Tibial nerve (tissue), 4 donors: ENCODE measurements at regions not wholly inside any gene's neighbourhood (a gene's known extent, or its start where the extent isn't known, plus 50 kb on each side); places are given as distances from the start of the nearest gene placed in this dataset.
A peak's percentile ranks its signal among the peaks of the same experiment; 100 is the strongest.

Source experiments
- DNase-seq, 2 donors: peaks; one replicate each; pipeline ENCODE4 v3.0.0-alpha.2; 2019; ENCODE audit warnings: low spot score in 2 of 2
- H3K27ac ChIP-seq, 4 donors: fragments of 200-600 bp; sonication (generic) in 3 of 4; one replicate each; pipeline ENCODE4 v1.5.1; 2017 to 2019; ENCODE audit warnings: mild to moderate bottlenecking in 1 of 4
- H3K27me3 ChIP-seq, 2 donors: fragments of 200-600 bp; sonication (generic) in 1 of 2; one replicate each; pipeline versions ENCODE4 v1.5.1 to v1.6.0; 2017 to 2019
- H3K36me3 ChIP-seq, 3 donors: fragments of 200-600 bp; sonication (generic); one replicate each; pipeline ENCODE4 v1.5.1; 2018 to 2019
- H3K4me1 ChIP-seq, 4 donors: fragments of 200-600 bp; sonication (generic) in 3 of 4; one replicate each; pipeline ENCODE4 v1.5.1; 2017 to 2019
- H3K4me3 ChIP-seq, 4 donors: fragments of 200-600 bp; sonication (generic) in 3 of 4; one replicate each; pipeline ENCODE4 v1.5.1; 2017 to 2019; ENCODE audit warnings: mild to moderate bottlenecking in 1 of 4, moderate library complexity in 1 of 4
- H3K9me3 ChIP-seq, 4 donors: fragments of 200-600 bp; sonication (generic) in 3 of 4; one replicate each; pipeline ENCODE4 v1.5.1; 2017 to 2019
- CTCF ChIP-seq, 5 experiments: fragments of 200-600 bp in 3 of 5; fragments of 450-650 bp in 2 of 5; sonication (generic) in 3 of 5; IDR thresholded peaks; one replicate each; pipeline ENCODE4 v1.5.1; 2016 to 2019; ENCODE audit warnings: antibody characterized with exemption in 5 of 5, mild to moderate bottlenecking in 3 of 5, moderate library complexity in 2 of 5
- EP300 ChIP-seq, 2 donors: sonication (generic); formaldehyde crosslinking; IDR thresholded peaks; one replicate each; pipeline ENCODE4 v1.6.1; 2017; ENCODE audit warnings: antibody characterized with exemption in 2 of 2, mild to moderate bottlenecking in 1 of 2
- POLR2A ChIP-seq, 2 donors: fragments of 450-650 bp; IDR thresholded peaks; one replicate each; pipeline ENCODE4 v1.6.1; 2017; ENCODE audit warnings: antibody characterized with exemption in 2 of 2, mild to moderate bottlenecking in 2 of 2, moderate library complexity in 2 of 2
- WGBS, 2 donors: methylation state at CpG; one replicate each; pipeline ENCODE4 v1.1.5; 2018; 5-methylcytosine and 5-hydroxymethylcytosine counted together

- Histone ChIP-seq H3K4me3 (no peak overlapping the region), H3K9me3 (peaks cover 0 to 6% (median 0%) of the 10 kb centered on the region in 4 donors), H3K4me1 (peaks cover 0 to 2% (median 0%) of the 10 kb centered on the region in 4 donors), H3K27me3 (no peaks in the 10 kb centered on the region), H3K27ac (no peak overlapping the region), H3K36me3 (no peaks in the 10 kb centered on the region)
- no peak for TF ChIP-seq POLR2A (IDR thresholded peaks at IDR 0.05)
- no peak for TF ChIP-seq CTCF (IDR thresholded peaks at IDR 0.05)
- no peak for TF ChIP-seq EP300 (IDR thresholded peaks at IDR 0.05)
- WGBS, 2 donors, result 80 to 84% methylated on average over 9 of the region's 9 CpGs
- no peak for DNase-seq
Observed at GRCh38 chr2:203798296-203799087, 69.1 kb upstream of the CTLA4 start.

GRCh38 chr2:203799908-203800307 lies 67.7 kb upstream of the CTLA4 start:
- Histone ChIP-seq H3K4me3 (no peak overlapping the region), H3K27me3 (no peaks in the 10 kb centered on the region), H3K27ac (no peak overlapping the region), H3K36me3 (no peaks in the 10 kb centered on the region), H3K4me1 (peaks cover 0 to 17% (median 3%) of the 10 kb centered on the region in 4 donors), H3K9me3 (peaks cover 0 to 8% (median 0%) of the 10 kb centered on the region in 4 donors)
- TF ChIP-seq EP300 (IDR thresholded peaks at IDR 0.05), result no peak
- no peak for TF ChIP-seq CTCF (IDR thresholded peaks at IDR 0.05)
- no peak for TF ChIP-seq POLR2A (IDR thresholded peaks at IDR 0.05)
- WGBS, 2 donors, result 67 to 72% methylated on average over 3 of the region's 3 CpGs
- no peak for DNase-seq

- DNase-seq, result no peak
- peaks cover 0 to 19% (median 3%) of the 10 kb centered on the region in 4 donors for H3K4me1 ChIP-seq
- TF ChIP-seq CTCF (IDR thresholded peaks at IDR 0.05), result no peak
- no peak for TF ChIP-seq EP300 (IDR thresholded peaks at IDR 0.05)
- no peak for TF ChIP-seq POLR2A (IDR thresholded peaks at IDR 0.05)
- 95 to 97% methylated on average over 4 of the region's 4 CpGs for WGBS, 2 donors
- H3K4me3 ChIP-seq, result no peak overlapping the region
- no peaks in the 10 kb centered on the region for H3K36me3 ChIP-seq
- H3K9me3 ChIP-seq, result peaks cover 0 to 17% (median 3%) of the 10 kb centered on the region in 4 donors
- no peaks in the 10 kb centered on the region for H3K27me3 ChIP-seq
- H3K27ac ChIP-seq, result no peak overlapping the region
Observed at GRCh38 chr2:203800783-203801182, 66.8 kb upstream of the CTLA4 start.

DNA sequence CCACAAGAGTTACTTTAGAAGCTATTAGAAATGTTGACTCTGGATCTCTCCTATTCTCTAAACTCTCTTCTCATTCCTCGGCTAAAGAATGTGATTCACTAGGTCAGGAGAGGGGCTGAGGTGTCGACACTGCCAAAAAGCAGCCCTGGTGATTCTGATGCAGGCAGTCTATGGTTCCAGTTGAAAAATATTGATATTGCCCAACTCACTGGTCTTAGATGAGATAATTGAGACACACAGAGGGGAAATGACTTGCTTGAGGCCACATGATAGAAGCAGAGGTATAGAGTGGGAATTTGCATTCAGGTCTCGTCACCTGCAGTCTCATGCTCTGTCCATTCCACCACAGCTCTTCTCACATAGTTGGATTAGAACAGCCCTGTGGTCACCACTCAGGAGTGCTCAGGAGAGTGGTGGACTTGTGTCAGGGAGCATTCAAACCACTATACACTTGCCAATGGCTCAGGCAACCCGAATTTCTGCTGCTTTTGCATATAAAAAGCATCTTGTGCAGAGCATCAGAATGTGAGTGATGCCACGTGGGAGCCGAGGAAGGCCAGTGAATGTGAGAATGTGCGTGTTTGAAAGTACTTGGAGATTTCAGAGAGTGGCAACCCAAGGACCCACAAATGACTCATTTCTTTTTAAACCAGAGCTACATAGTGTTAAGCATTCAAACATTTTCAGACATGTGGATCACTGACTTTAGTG lies 65.1 kb upstream of the CTLA4 start:
- Histone ChIP-seq H3K27me3 (no peaks in the 10 kb centered on the region), H3K4me3 (no peak overlapping the region), H3K4me1 (peaks cover 0 to 19% (median 3%) of the 10 kb centered on the region in 4 donors), H3K9me3 (peaks cover 0 to 19% (median 3%) of the 10 kb centered on the region in 4 donors), H3K27ac (no peak overlapping the region), H3K36me3 (no peaks in the 10 kb centered on the region)
- TF ChIP-seq POLR2A (IDR thresholded peaks at IDR 0.05), result no peak
- no peak for TF ChIP-seq CTCF (IDR thresholded peaks at IDR 0.05)
- no peak for TF ChIP-seq EP300 (IDR thresholded peaks at IDR 0.05)
- DNase-seq, result no peak
- WGBS, 2 donors, result 76 to 78% methylated on average over 7 of the region's 7 CpGs

- Histone ChIP-seq H3K4me1 (peaks cover 0 to 23% (median 3%) of the 10 kb centered on the region in 4 donors), H3K36me3 (no peaks in the 10 kb centered on the region), H3K9me3 (peaks cover 0 to 19% (median 3%) of the 10 kb centered on the region in 4 donors), H3K27me3 (no peaks in the 10 kb centered on the region), H3K27ac (peak overlapping the region in 1 of 4 donors; percentile 37), H3K4me3 (no peak overlapping the region)
- DNase-seq, result no peak
- TF ChIP-seq POLR2A (IDR thresholded peaks at IDR 0.05) (no peak), EP300 (IDR thresholded peaks at IDR 0.05) (no peak), CTCF (IDR thresholded peaks at IDR 0.05) (no peak)
- 97 to 98% methylated on average over 1 of the region's 1 CpG for WGBS, 2 donors
Observed at GRCh38 chr2:203803053-203803429, 64.5 kb upstream of the CTLA4 start.
